GM08714 (cell line): ENCODE measurements at regions not wholly inside any gene's neighbourhood (a gene's known extent, or its start where the extent isn't known, plus 50 kb on each side); places are given as distances from the start of the nearest gene placed in this dataset.

ENCODE experiments used
- H3K4me3 ChIP-seq: fragments of 200-500 bp; sonication (Bioruptor generic); 2 replicates; pipeline ENCODE4 v1.5.1; 2014; ENCODE audit warnings: mild to moderate bottlenecking, low read length, inconsistent platforms
- ZNF274 ChIP-seq: IDR thresholded peaks from 2 replicates; pipeline ENCODE4 v1.6.1; 2012; ENCODE audit warnings: mild to moderate bottlenecking, low read depth, low read length

DNA sequence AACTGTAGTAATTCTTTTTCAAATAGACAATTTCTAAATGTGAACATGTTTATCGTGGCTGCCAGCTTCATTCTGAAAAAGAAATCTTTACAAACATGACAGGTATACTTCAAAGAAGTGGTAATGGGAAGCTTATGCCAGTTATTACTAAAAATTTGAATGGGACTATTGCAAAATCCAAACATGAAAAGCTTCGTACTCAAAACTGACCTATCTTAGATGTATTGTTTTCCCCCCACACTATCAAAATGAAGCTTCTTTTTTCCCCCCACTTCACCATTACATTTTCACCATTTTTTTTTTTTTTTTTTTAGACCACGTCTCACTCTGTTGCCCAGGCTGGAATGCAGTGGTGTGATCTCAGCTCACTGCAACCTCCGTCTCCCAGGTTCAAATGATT is 50.4 kb upstream of the SERTAD2 start:
- H3K4me3 ChIP-seq = no peak overlapping the region
- TF ChIP-seq ZNF274 = no peak

DNA sequence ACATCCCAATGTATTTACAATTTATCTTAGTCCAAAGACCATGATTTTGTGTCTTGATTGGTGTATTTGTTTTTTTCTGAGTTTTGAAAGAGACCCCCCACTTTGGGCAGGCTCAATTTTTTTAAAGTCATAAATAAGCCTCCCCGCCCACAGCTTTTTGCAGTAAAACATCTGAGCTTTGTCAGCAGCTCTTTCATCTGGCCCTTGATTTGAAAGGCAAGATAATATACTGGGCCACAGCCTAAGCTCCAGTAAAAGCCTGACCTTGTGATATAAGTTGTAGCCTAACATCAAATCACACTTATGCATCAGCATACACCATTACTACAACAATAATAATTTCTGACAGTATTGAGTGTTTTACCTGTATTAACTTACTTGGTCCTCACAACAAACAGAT is 51.3 kb upstream of the SERTAD2 start:
- TF ChIP-seq ZNF274 = no peak
- H3K4me3 ChIP-seq = no peak overlapping the region

DNA sequence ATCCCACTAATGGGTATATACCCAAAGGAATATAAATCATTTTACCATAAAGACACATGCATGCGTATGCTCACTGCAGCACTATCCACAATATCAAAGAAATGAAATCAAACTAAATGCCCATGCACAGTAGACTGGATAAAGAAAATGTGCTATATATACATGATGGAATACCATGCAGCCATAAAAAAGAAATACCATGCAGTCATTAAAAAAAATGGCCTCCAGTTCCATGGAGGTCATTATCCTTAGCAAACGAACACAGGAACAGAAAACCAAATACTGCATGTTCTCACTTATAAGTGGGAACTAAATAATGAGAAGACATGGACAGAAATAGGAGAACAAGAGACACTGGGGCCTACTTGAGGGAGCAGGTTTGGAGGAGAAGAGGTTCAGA is 53.6 kb upstream of the SERTAD2 start:
- H3K4me3 ChIP-seq = no peak overlapping the region
- no peak for TF ChIP-seq ZNF274

DNA sequence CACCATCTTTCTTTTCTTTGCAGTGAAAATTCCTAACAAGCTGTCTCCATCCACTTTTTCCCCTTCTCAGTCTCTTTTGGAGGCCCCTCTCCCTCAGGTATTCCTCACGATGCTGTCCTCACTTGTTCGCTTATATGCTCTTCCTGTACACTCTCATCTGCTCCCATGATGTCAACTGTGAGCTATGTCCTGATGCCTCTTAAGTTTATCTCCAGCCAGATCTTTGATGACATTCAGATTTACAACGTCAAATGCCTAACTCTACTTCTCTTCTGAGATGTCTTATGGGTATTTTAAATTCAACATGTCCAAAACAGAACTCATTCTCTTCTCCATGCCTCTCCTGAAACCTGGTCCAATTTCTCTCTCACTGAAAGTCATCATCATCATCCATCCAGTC is 55.1 kb upstream of the SERTAD2 start:
- no peak overlapping the region for H3K4me3 ChIP-seq
- TF ChIP-seq ZNF274 = no peak

DNA sequence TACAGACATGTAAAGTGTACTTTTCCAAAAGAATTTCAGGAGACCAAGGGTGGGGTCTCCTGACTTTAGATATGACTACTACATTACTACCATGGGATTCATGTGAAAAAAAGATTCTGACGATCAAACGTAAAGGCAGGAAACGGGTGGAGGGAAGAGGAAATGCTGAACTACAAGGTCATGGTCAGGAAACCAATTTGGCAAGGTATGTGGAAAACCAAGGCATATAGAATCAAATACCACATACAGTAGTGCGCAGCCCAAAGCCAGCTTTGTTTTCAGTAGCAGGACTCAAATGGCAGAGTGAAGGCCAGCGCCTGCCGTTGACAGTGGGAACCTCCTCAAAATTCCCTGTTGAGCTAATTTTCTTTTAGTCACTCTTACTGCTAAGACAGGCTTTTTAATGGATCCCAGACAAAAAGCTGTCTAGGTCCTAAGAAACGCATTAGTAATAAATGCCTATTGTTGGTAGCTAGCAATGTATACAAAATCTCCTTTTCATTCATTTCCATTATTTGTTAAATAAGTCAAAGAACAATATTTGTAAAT is 57.6 kb upstream of the SERTAD2 start:
- TF ChIP-seq ZNF274 = no peak
- H3K4me3 ChIP-seq = no peak overlapping the region

DNA sequence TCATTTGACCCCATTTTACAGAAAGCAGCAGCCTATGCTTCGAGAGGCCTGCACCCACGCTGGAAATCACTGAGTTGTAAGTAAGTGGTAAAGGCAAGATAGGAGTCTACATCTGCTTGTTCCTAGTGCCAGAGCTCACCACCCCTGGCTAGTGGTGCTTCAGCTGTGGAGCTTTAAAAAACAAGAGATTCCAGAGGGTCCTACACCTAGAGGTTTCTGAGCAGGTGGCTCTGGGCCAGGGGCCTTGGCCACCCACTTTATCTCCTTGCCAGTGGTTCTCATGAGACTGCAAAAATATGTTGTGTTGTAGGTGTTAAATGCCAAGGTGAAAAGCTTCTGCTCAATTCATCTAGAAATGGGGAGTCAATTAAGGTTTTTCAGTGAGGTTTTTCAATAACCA is 60.0 kb upstream of the SERTAD2 start:
- no peak overlapping the region for H3K4me3 ChIP-seq
- TF ChIP-seq ZNF274 = no peak

DNA sequence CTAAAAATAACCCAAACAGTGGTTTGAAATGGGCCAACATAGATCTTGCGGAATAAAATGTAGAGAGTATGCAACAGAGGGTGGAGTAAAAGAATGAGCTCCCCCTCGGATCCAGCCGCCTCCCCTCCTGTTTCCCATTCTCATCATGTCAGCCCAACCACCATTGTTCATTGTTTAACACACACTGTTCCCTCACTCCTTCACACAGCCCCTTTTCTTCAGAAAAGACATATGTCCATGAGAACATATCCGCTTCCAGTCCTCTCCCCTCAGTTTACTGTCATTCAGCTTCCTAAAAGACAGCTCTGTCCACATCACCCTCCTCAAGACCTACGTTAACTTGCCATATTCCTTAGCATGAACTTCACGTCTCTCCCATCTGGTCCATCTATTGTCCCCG is 62.9 kb upstream of the SERTAD2 start:
- H3K4me3 ChIP-seq = no peak overlapping the region
- no peak for TF ChIP-seq ZNF274

DNA sequence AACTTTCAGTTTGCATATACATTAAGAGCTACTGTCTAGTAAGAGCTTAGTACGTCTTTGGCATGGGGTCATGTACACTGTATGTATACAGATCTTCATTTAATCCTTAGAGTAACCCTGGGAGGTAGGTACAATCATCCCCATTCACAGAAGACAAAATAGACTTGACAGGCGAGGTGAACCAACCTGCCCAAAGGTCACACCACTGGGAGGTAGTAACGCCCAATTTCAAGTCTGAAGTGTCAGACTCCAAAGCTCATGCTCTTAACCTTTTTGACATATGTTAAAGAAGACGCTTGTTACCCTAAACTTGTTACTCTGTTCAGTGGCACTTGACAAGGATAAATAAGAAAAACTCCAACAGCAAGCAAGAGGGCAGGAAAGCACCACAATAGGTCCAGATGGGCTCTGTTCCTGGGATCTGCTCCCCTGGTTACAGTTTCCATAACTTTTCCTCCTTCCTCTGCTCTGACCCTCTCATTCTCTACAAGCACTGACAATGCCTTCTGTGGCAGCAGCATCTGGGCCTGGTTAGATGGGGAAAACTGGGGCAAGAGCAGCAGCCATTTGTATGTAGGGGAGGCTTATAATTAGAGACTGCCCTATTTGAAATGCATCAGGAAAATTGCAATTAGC is 64.7 kb upstream of the SERTAD2 start:
- H3K4me3 ChIP-seq = no peak overlapping the region
- TF ChIP-seq ZNF274 = no peak

DNA sequence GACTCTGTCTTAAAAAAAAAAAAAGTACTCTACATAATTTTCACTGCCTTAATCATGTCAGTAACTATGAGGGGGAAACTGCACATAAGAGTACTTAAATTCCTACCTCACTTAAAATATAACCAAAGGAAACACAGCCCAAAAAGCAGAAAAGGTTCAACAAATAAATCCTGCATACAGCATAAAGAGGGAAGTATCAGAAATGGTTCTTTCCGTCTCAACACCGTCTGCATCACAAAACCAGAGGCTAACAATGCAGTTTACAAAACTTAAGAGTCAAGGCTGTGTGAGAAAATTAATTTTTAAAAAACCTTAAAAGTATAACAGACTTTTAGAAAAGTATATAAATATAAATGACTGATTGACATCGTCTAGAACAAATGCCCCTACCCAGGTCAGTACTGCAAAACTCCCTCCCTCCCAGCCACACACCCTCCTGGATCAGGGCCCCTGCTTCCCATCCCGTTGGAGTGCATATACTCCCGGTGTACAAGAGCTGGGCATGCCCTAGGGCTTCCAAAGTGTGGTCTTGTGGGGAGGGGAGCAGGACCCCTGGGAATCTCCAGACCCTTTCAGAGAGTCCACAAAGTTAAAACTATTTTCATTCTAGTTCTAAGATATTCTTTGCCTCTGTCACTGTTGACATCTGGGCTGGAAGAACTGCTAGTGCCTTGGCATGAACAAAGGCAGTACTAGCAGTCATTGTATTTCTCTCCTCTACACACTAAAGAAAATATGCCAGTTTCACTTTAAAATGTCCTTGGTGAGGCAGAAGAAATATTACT is 67.0 kb upstream of the SERTAD2 start:
- no peak overlapping the region for H3K4me3 ChIP-seq
- TF ChIP-seq ZNF274 = no peak

DNA sequence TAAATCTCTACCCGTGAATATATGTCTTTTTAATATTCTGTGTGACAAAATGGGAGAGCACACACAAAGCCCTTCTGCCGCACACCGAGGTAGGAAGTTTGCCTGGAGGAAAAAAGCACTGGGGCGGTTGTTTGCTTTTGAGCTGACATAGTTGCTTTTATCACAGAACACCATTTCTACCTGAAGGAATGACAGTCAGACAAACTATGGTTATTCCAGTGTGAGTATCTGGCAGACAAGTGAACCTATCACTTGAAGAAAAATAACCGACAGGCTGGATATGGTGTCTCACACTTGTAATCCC is 67.6 kb upstream of the SERTAD2 start:
- TF ChIP-seq ZNF274 = no peak
- H3K4me3 ChIP-seq = no peak overlapping the region

DNA sequence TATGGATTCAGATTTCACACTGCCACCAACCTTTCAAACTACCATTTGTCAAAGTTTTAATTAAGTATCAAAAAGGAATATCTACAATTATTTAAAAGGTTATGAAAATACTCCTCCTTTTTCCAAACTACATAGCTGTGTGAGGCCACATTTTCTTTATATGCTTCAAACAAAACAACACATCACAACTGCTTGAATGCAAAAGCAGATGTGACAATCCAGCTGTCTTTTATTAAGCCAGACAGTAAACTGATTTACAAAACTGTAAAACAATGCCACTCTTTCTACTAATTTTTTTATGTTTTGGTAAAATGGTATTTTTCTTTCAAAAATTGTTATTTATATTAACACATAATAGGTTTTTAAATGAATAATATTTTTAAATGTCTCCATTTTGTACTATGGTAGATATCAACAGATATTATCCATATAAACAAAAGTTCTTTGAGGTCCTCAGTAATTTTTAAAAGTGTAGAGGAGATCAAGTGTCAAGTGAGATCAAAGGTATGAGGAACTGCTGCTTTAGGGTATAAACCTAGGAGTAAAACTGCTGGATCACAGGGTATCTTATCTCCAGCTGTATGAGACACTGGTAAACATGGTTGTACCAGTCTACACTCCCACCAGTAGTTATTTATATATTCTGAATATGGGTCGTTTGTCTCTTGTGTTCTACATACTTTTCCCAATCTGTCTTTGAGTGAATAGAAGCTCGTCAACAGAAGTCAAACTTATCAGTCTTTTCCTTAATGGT is 68.8 kb upstream of the SERTAD2 start:
- TF ChIP-seq ZNF274 = no peak
- H3K4me3 ChIP-seq = no peak overlapping the region

DNA sequence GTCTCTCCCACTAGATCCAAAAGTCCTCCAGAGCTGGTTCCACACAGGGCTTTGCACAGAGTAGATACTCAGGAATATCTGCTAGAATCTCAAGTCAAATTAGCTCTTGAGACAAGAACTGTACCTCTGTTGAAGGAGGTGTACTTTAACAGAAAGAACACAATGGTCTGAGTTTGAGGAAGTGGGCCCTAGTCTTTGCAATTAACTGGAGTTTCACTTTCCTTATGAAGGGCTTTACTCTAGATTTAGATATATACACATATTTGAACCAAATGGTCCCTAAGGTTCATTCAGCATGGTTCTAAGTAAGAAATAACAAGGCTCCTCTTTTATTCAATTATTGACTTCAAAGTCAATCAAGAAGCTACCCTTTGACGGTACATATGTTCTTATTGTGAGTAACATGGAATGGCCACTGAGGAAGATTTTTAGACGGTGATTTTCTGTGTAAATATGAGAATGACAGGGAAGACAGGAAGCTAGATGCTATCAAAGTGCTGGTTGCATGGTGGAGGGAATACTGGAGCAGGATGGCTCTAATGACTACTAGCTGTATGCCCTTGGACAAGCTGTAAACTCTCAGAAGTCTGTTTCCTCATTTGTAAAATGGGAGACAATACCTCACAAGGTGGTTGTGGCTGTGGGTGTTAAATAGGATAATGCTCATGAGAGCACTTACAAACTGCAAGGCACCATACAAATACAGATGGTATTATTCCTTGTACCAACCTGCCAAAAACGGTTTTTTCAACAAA is 73.5 kb upstream of the SERTAD2 start:
- no peak for TF ChIP-seq ZNF274
- H3K4me3 ChIP-seq = peak overlapping the region; percentile 45

DNA sequence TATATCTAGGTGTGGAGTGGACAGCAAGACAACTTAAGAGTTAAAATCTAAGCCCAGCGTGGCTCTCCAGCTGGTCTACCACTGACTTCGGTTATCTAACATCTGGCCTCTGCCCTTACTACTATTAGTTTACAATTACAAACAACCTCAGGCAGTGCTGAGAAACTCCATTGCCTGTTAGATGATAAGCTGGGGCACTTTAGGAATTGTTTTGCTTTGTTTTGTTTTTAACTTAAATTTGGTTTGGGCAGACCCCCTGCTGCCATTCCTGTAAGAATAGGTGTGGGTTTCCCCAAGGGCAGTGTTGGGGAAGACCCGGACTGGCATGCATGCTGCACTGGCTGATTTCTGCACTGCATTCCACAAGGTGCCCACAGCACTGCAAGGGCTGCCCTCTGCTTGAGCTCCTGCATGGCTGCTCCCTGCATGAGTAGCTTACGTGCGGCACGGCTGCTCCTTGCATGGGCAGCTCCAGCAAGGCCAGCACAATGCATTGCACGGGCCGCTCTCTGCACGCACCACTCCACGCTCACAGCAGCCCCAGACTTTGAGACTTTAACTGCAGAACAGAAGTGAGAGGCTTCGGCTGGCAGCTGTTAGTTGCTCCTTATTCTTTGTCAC is 74.2 kb upstream of the SERTAD2 start:
- no peak for TF ChIP-seq ZNF274
- peak overlapping the region; percentile 45 for H3K4me3 ChIP-seq
